ENCODE measurements at regions not wholly inside any gene's neighbourhood (a gene's known extent, or its start where the extent isn't known, plus 50 kb on each side); places are given as distances from the start of the nearest gene placed in this dataset.

DNA sequence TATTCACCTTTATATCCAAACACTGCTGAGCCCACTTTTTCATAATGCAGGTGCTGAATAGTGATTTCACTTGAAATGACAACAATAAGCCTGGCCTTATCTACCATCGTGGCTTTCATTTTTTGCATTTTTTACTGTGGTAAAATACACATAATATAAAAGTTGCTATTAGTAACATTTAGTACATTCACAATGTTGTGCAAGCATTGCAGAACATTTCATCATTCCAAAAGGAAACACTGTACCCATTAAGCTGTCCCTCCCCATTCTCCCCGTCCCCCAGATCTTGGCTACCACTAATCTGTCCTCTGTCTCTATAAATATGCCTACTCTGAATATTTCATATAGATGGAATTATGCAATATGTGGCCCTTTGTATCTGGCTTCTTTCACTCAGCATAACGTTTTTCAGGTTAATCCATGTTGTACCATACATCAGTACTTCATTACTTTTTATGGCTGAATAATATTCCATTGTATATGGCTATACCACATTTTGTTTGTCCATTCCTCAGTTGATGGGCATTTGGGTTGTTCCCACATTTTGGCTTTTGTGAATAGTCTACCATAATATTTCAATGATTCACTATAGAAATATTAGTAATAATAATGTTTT lies 68.5 kb upstream of the ARID5B start:
- no peak overlapping the region for H3K4me3 Mint-ChIP-seq
- H3K4me1 Mint-ChIP-seq (ENCODE audit: low read depth), result peaks cover 4% of the 10 kb centered on the region
- no peak for DNase-seq
- no peaks in the 10 kb centered on the region for H3K9me3 Mint-ChIP-seq (ENCODE audit: insufficient read depth)
- ChIA-PET POLR2A (no interaction called here), CTCF (interaction anchor here (0.9 to 5.9 kb wide), 4 partner anchors 12 to 100 kb away, joined by 3 to 89 read pairs (median 4); no protein-coding TSS in a partner anchor)
- ATAC-seq, result no peak
- no peaks in the 10 kb centered on the region for H3K36me3 Mint-ChIP-seq (ENCODE audit: low read depth)
- no peaks in the 10 kb centered on the region for H3K27me3 Mint-ChIP-seq (ENCODE audit: low read depth)
- no peak overlapping the region for H3K27ac Mint-ChIP-seq

DNA sequence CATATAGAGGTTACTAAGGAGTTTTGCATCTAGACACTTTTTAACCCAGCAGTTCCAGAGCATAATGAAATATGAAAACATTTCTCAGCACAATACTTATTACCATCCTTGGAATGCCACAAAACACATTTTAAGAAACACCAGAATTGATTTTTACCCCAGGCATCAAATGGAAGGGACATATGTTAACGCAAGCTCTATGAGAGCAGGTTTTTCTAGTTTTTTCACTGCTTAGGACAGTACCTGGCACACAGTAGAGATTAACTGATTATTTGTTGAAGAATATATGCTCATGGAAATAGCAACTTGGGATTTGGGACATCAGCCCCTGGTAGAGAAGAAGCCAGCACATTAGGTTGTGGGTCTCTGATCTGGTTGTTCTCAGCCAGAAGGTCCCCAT lies 67.0 kb upstream of the ARID5B start:
- POLR2A ChIA-PET, result no interaction called here
- DNase-seq, result no peak
- H3K9me3 Mint-ChIP-seq (ENCODE audit: insufficient read depth), result no peaks in the 10 kb centered on the region
- H3K4me1 Mint-ChIP-seq (ENCODE audit: low read depth), result peaks cover 4% of the 10 kb centered on the region
- no peaks in the 10 kb centered on the region for H3K36me3 Mint-ChIP-seq (ENCODE audit: low read depth)
- no peak overlapping the region for H3K4me3 Mint-ChIP-seq
- no peaks in the 10 kb centered on the region for H3K27me3 Mint-ChIP-seq (ENCODE audit: low read depth)
- CTCF ChIA-PET, result interaction anchor here (0.7 to 5.9 kb wide), 13 partner anchors 8 to 153 kb away, joined by 3 to 89 read pairs (median 4); no protein-coding TSS in a partner anchor
- no peak for ATAC-seq
- H3K27ac Mint-ChIP-seq, result no peak overlapping the region

DNA sequence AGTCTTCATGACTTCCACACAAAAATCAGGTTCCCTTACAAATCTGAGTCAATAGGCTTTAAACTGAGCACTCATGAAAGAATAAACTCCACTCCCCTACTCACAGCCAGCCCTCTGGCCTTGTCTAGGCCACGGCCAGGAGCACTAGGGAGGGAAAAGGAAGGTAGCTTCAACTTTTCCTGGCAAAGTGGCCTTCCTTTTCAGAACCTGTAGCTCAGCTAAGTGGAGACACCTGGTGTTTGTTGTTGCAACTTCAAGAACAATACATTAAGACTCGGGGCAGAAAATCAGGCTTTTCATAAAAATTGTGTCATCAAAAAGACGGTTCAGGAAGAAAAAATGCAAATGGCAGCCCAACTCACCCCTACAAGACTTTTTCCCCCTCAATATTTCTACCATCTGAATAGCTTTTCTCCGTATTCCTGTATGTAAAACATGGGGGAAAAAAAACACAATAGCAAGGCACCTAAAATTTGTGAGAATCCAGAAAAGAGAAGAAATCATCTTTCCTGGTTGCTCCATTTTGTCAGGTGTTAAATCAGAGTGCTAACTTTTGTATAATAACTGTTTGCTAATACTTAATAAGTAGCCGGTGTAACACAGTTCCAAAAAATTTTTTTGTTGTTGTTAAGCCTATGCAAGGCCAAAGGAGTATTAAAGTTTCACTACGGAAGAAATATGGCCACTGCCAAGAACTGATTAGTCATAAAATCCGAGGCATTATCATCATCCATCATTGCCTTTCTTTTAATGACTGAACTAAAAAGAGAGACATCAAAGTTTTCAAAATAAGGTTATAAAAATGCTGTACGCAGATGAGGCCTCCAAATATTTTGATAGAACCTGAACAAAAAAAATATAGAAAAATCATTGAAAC lies 66.2 kb upstream of the ARID5B start:
- ATAC-seq, result no peak
- Mint-ChIP-seq H3K9me3 (ENCODE audit: insufficient read depth) (no peaks in the 10 kb centered on the region), H3K4me1 (ENCODE audit: low read depth) (peaks cover 4% of the 10 kb centered on the region), H3K36me3 (ENCODE audit: low read depth) (no peaks in the 10 kb centered on the region), H3K27ac (no peak overlapping the region), H3K4me3 (no peak overlapping the region), H3K27me3 (ENCODE audit: low read depth) (no peaks in the 10 kb centered on the region)
- no peak for DNase-seq
- ChIA-PET POLR2A (no interaction called here), CTCF (interaction anchor here (0.7 to 5.9 kb wide), 15 partner anchors 8 to 1018 kb away, joined by 3 to 89 read pairs (median 4); no protein-coding TSS in a partner anchor)

DNA sequence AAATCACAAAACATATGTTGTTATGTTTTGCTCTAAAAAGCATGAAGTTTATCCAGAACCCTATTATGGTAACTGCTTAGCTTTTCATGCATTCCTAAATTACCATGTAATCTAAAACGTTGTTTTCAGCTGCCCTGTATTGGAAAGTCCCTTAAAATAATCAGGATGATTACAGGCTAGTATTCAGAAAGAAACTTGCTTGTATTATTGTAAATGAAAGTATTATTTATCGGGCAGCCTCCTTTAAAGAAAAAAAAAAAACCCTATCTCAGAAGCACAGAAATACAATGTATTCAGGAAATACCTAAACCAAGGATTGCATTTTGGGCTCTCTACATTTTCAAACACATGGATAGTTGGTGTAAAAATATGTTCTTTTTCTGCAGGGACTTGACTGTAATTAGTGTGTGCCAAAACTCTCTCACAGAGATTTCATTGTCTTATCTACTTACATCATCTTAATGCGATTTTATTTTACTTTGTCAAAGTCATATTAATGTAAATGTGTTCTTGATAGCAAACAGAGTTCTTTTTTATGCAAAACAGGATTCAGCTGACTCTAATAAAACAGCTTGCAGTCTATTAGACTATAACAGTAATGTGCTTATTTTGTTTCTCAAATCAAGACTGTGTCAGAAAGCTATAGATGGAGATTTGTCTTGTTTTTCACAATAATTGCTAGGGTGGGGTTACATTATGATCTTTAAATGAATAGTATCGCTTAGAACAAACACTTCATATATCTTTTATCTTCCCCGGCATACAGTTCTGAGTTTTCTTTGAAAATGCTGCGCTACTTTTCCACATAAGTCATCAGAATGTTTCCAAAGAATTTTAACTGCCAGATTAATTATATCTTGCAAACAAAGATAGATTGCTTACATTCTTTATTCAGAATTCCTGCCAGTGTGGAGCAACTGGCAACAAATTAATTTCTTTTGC lies 65.3 kb upstream of the ARID5B start:
- POLR2A ChIA-PET, result no interaction called here
- no peak for DNase-seq
- Mint-ChIP-seq H3K4me1 (ENCODE audit: low read depth) (peaks cover 4% of the 10 kb centered on the region), H3K4me3 (no peak overlapping the region), H3K9me3 (ENCODE audit: insufficient read depth) (no peaks in the 10 kb centered on the region), H3K36me3 (ENCODE audit: low read depth) (no peaks in the 10 kb centered on the region), H3K27me3 (ENCODE audit: low read depth) (no peaks in the 10 kb centered on the region), H3K27ac (no peak overlapping the region)
- CTCF ChIA-PET, result interaction anchor here (0.8 to 5.9 kb wide), 8 partner anchors 13 to 1019 kb away, joined by 3 to 89 read pairs (median 5); no protein-coding TSS in a partner anchor
- ATAC-seq, result no peak

GRCh38 chr10:61836888-61837754 lies 64.4 kb upstream of the ARID5B start:
- no peaks in the 10 kb centered on the region for H3K9me3 Mint-ChIP-seq (ENCODE audit: insufficient read depth)
- ATAC-seq, result no peak
- no peak overlapping the region for H3K4me3 Mint-ChIP-seq
- no peak for DNase-seq
- H3K27ac Mint-ChIP-seq, result no peak overlapping the region
- no peaks in the 10 kb centered on the region for H3K27me3 Mint-ChIP-seq (ENCODE audit: low read depth)
- peaks cover 4% of the 10 kb centered on the region for H3K4me1 Mint-ChIP-seq (ENCODE audit: low read depth)
- no peaks in the 10 kb centered on the region for H3K36me3 Mint-ChIP-seq (ENCODE audit: low read depth)
- CTCF ChIA-PET, result interaction anchor here (1.8 to 5.9 kb wide), 3 partner anchors 18 to 104 kb away, joined by 5 to 89 read pairs (median 10); no protein-coding TSS in a partner anchor
- POLR2A ChIA-PET, result no interaction called here

- Mint-ChIP-seq H3K27me3 (ENCODE audit: low read depth) (no peaks in the 10 kb centered on the region), H3K4me3 (no peak overlapping the region), H3K4me1 (ENCODE audit: low read depth) (peaks cover 4% of the 10 kb centered on the region), H3K27ac (no peak overlapping the region), H3K9me3 (ENCODE audit: insufficient read depth) (no peaks in the 10 kb centered on the region), H3K36me3 (ENCODE audit: low read depth) (no peaks in the 10 kb centered on the region)
- ChIA-PET POLR2A (no interaction called here), CTCF (interaction anchor here (1.8 to 5.9 kb wide), 2 partner anchors 88 to 105 kb away, joined by 5 to 89 read pairs; no protein-coding TSS in a partner anchor)
- ATAC-seq, result no peak
- no peak for DNase-seq
Measured at GRCh38 chr10:61837755-61838171, 63.7 kb upstream of the ARID5B start.

DNA sequence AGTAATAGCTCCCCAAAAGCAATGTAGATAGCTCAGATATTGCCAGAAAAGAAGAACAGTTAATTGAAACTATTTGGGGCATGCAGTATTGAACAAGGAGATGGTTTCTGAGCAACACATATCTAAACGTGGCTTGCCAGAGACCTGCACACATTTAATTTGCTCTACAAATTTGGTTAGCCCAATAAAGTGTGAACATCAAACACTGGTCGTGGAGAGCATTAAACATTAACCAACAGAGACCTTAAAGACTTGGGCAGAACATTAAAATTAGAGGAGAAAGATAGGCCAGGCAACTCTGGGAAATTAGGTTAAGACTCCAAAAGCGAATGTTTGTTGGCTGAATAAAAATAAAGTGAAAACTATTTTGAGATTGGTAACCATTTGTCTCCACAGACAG lies 61.6 kb upstream of the ARID5B start:
- no peaks in the 10 kb centered on the region for H3K9me3 Mint-ChIP-seq (ENCODE audit: insufficient read depth)
- ATAC-seq, result no peak
- peaks cover 4% of the 10 kb centered on the region for H3K4me1 Mint-ChIP-seq (ENCODE audit: low read depth)
- H3K4me3 Mint-ChIP-seq, result no peak overlapping the region
- no peak overlapping the region for H3K27ac Mint-ChIP-seq
- DNase-seq, result no peak
- H3K27me3 Mint-ChIP-seq (ENCODE audit: low read depth), result no peaks in the 10 kb centered on the region
- POLR2A ChIA-PET, result no interaction called here
- CTCF ChIA-PET, result no interaction called here
- H3K36me3 Mint-ChIP-seq (ENCODE audit: low read depth), result no peaks in the 10 kb centered on the region

DNA sequence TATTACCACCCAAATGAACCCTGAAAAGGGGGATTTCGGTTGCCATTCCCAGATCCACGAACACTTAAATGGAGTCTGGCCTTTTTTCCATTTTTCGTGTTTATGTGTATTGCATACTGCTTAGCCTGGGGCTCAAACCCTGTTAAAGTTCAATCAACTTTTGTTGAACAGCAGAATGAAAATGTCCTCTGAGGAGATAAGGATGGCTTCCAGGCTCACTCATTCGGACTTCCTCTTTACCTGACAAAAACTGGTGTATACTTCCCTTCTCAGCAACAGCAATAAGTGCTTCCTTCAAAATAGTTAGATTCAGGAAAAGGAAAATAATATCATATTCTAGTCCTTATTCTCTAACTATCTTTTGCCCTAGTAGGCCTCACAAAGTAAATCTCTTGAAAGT lies 61.1 kb upstream of the ARID5B start:
- Mint-ChIP-seq H3K27ac (no peak overlapping the region), H3K27me3 (ENCODE audit: low read depth) (no peaks in the 10 kb centered on the region), H3K9me3 (ENCODE audit: insufficient read depth) (no peaks in the 10 kb centered on the region), H3K36me3 (ENCODE audit: low read depth) (no peaks in the 10 kb centered on the region), H3K4me3 (no peak overlapping the region), H3K4me1 (ENCODE audit: low read depth) (peaks cover 4% of the 10 kb centered on the region)
- DNase-seq (no peak), ATAC-seq (no peak)
- ChIA-PET CTCF (no interaction called here), POLR2A (no interaction called here)

- Mint-ChIP-seq H3K9me3 (ENCODE audit: insufficient read depth) (no peaks in the 10 kb centered on the region), H3K4me1 (ENCODE audit: low read depth) (peaks cover under 1% of the 10 kb centered on the region), H3K27ac (no peak overlapping the region), H3K4me3 (no peak overlapping the region), H3K36me3 (ENCODE audit: low read depth) (no peaks in the 10 kb centered on the region), H3K27me3 (ENCODE audit: low read depth) (no peaks in the 10 kb centered on the region)
- ATAC-seq (no peak), DNase-seq (no peak)
- ChIA-PET POLR2A (no interaction called here), CTCF (no interaction called here)
Measured at GRCh38 chr10:61841338-61841875, 60.1 kb upstream of the ARID5B start.

DNA sequence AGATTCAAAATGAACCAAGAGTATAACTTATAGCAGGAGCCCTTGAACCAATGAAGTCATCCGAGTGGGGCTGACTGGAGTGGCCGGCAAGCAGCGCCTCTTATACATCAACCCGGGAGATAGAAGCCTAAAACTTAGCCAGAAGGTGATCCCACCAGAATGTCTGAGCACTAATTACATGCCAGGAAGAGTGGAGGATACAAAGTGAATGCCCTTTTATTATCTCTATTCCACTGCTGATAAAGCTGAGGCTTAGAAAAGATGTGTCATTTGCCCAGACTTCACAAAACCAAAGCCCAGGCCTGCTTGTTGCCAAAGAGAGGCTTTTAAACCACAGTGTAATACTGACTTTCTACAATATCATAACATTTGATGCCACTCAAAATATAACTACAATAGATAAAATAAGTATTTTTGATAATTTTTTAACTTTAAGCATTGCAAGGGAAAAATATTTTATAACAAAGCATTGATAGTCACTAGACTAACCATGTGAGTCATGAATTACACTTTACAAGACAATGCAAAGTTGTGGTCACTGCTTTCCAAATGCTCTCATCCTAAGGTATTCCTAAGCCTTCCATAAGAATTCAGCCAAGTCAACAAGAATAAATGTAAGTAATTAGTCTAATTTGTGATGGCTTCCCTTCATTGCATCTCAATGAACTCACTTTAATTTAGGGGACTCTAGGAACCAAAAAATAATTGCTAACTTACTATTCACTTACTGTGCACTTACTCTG lies 58.6 kb upstream of the ARID5B start:
- POLR2A ChIA-PET, result no interaction called here
- DNase-seq (no peak), ATAC-seq (no peak)
- H3K9me3 Mint-ChIP-seq (ENCODE audit: insufficient read depth), result no peaks in the 10 kb centered on the region
- H3K4me3 Mint-ChIP-seq, result no peak overlapping the region
- H3K36me3 Mint-ChIP-seq (ENCODE audit: low read depth), result no peaks in the 10 kb centered on the region
- peaks cover 6% of the 10 kb centered on the region for H3K4me1 Mint-ChIP-seq (ENCODE audit: low read depth)
- CTCF ChIA-PET, result no interaction called here
- no peaks in the 10 kb centered on the region for H3K27me3 Mint-ChIP-seq (ENCODE audit: low read depth)
- H3K27ac Mint-ChIP-seq, result no peak overlapping the region
